ENCODE measurements at regions not wholly inside any gene's neighbourhood (a gene's known extent, or its start where the extent isn't known, plus 50 kb on each side); places are given as distances from the start of the nearest gene placed in this dataset.
A peak's percentile ranks its signal among the peaks of the same experiment; 100 is the strongest.

DNA sequence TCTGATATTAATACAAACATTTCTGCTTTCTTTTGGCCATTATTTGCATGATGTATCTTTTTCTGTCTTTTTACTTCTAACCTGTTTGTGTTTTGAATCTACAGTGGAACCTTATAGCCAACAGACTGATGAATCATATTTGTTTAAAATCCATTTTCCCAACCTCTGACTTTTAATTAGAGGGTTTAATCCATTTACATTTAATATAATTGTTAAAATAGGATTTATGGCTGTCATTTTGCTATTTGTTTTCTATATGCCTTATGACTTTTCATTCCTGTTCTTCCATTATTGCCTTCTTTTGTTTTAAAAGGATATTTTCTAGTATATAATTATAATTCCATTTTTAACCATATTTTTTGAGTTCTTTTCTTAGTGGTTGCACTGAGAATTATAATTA is 286.1 kb downstream of the ZNF621 start:
- no peak for DNase-seq (ENCODE audit: low read depth)
- H3K4me3 ChIP-seq (ENCODE audit: low read length), result no peak overlapping the region
- TF ChIP-seq, protein P1, sequence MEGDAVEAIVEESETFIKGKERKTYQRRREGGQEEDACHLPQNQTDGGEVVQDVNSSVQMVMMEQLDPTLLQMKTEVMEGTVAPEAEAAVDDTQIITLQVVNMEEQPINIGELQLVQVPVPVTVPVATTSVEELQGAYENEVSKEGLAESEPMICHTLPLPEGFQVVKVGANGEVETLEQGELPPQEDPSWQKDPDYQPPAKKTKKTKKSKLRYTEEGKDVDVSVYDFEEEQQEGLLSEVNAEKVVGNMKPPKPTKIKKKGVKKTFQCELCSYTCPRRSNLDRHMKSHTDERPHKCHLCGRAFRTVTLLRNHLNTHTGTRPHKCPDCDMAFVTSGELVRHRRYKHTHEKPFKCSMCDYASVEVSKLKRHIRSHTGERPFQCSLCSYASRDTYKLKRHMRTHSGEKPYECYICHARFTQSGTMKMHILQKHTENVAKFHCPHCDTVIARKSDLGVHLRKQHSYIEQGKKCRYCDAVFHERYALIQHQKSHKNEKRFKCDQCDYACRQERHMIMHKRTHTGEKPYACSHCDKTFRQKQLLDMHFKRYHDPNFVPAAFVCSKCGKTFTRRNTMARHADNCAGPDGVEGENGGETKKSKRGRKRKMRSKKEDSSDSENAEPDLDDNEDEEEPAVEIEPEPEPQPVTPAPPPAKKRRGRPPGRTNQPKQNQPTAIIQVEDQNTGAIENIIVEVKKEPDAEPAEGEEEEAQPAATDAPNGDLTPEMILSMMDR (conservative IDR thresholded peaks at IDR 0.05; ENCODE audit: low read length), result no peak

DNA sequence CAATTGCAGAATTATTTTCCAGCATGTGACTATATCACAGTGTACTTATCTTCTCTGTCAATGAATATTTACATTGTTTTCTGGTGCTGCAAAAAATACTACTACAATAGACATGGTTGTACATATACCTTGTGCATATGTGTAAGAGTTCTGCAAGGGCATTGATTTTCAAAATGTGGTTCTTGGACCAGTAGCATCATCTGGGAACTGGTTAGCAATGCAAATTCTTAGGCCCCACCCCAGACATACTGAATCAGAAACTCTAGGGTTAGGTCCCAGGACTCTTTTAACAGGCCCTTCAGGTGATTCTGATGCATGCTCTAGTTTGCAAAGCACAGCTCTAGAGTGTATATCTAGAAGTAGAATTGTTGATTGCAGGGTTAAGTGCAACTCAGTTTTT is 292.3 kb downstream of the ZNF621 start:
- TF ChIP-seq, protein P1 (conservative IDR thresholded peaks at IDR 0.05; ENCODE audit: low read length), result no peak
- DNase-seq (ENCODE audit: low read depth), result no peak
- H3K4me3 ChIP-seq (ENCODE audit: low read length), result no peak overlapping the region

DNA sequence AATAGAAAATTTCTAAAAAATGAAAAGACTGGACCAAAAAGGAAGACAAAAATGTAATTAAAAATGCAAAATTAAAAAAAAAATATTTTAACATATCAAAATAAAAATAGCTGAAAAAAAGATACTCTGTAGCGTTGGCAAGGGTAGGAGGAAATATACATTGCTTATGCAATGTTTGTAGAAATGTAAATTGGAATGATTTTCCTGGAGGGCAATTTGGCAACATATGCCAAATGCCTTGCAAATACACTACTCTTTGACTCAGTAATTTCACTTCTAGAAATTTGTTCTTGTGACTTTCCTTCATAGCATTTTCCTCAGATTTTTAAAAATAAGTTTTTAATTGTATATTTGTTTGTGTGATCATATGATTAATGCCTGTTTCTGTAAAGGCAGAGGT is 296.6 kb downstream of the ZNF621 start:
- no peak for DNase-seq (ENCODE audit: low read depth)
- TF ChIP-seq, protein P1 (conservative IDR thresholded peaks at IDR 0.05; ENCODE audit: low read length), result no peak
- no peak overlapping the region for H3K4me3 ChIP-seq (ENCODE audit: low read length)

DNA sequence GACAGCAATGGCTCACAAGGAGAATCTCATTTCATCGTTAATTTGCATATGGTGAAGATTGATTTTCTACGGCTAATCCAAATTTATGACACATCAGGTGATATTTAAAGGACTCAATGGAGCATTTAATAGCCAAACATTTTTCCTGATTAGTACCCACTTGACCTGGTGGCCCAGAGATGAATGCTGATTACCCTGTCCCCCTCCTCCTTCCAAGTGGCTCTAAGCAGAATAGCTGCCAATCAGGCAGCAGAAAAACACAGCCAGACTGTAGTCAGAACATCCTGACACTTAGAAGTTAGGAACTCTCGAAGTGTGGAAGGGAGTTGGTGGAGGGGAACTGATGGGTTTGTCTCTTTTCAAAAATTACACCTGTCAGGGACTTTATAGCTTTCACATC is 302.5 kb downstream of the ZNF621 start:
- no peak overlapping the region for H3K4me3 ChIP-seq (ENCODE audit: low read length)
- no peak for DNase-seq (ENCODE audit: low read depth)
- TF ChIP-seq, protein P1 (conservative IDR thresholded peaks at IDR 0.05; ENCODE audit: low read length), result no peak

DNA sequence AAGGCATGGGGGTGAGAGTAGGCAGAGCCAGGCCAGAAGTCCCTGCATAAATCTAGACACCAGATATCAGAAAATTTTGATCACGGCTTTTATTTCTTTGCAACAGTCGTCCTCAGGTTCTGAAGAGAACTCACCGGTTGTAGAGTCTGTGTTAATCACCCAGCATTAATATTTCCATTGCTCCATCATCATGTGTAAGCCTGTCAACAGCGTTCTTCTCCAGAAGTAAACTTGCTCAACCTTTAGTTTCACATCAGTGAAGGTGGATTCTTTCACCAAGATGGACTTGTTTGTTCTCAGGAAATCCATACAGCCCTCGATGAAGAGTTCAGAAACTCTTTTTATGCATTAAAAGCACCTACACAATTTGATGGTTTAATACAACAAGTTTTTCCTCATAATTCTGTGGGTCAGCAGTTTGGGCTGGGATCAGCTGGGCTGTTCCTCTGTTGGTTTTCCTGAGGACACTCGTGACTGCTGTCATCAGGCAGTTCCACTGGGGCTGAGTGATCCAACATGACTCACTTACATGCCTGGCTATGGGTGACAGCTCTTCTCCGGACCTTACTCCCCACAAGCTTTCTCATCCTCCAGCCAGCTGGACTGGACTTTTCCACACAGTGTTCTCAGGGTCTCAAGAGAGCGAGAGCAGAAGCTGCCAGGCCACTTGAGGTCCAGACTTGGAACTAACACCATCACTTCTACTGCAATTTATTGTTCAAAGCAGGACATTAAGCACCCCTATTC is 303.4 kb downstream of the ZNF621 start:
- peak; percentile 5 for DNase-seq (ENCODE audit: low read depth)
- TF ChIP-seq, protein P1 (conservative IDR thresholded peaks at IDR 0.05; ENCODE audit: low read length), result no peak

DNA sequence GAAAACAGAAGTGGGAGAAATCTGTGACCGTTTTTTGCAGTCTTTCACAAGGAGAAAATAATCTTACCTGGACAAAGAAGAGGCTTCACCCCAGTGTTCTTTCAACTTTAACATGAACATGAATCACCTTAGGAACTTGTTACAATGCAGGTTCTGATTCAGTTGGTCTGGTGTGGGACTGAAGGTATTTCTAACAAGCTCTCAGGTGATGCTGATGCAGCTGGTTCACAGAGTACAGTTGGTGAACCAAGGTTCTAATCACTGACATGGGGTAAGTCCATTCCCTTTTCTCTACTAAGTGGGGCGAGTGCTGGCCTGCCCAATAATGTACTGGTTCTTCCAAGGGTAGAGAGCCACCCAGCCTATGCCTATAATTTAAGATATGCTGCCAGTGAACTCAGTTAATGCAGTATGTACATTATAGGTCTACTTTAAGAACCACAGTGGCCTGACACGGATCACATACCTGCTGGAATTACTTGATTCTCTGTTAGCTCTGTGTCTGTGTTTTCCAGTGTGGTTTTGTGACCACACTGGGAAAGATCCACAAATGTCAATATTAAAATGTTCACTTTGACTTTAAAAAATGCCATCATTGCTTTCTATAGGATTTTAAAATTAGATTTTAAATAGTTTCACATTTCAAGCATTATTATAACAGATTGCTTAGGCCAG is 304.1 kb downstream of the ZNF621 start:
- no peak for DNase-seq (ENCODE audit: low read depth)
- no peak overlapping the region for H3K4me3 ChIP-seq (ENCODE audit: low read length)
- TF ChIP-seq, protein P1 (conservative IDR thresholded peaks at IDR 0.05; ENCODE audit: low read length), result no peak

More for the DNA sequence above, 303.4 kb downstream of the ZNF621 start:
- H3K4me3 ChIP-seq (ENCODE audit: low read length), result no peak overlapping the region

DNA sequence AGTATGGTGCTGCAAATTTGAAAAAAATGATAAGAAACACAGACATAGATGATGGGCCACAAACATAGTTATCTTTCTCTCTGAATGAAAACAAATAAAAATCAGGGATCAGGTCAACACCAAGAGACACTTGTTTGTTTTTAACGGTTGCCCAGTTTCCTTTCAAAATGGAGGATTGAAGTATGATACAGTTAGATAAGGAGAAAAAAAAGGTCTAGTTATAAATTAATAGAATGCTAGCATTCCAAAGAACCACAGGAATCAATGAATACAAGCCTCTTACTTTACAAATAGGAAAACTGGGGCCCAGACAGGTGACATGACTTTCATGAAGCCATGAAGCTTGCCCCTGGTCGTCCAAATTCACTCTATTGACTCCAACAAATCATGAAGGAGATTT is 305.1 kb downstream of the ZNF621 start:
- no peak for DNase-seq (ENCODE audit: low read depth)
- H3K4me3 ChIP-seq (ENCODE audit: low read length), result no peak overlapping the region
- TF ChIP-seq, protein P1 (conservative IDR thresholded peaks at IDR 0.05; ENCODE audit: low read length), result no peak

All from AG10803 (cell line).